ENCODE measurements at regions not wholly inside any gene's neighbourhood (a gene's known extent, or its start where the extent isn't known, plus 50 kb on each side); places are given as distances from the start of the nearest gene placed in this dataset.

DNA sequence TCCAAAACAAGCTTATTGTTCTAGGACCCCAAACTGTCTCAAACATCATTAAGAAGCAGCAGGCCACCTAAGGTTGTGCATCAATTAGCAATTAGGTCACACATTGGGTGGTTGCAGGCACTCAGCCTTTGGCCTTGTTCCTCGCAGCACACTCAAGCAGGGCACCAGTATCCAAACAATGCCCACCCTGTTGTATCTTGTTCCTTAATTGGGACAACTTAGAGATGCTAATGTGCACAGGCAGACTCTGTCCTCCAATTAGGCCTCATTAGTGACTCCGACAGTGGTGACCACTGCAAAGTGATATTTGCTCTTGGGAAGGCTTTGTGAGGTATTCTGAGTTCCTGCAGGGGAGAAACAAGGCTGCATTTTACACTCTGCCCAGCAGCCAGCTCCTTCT, 515.1 kb upstream of the PTBP2 start:
- no peak for TF ChIP-seq POLR2A (IDR thresholded peaks at IDR 0.05; ENCODE audit: low read depth)
- TF ChIP-seq, protein P1, sequence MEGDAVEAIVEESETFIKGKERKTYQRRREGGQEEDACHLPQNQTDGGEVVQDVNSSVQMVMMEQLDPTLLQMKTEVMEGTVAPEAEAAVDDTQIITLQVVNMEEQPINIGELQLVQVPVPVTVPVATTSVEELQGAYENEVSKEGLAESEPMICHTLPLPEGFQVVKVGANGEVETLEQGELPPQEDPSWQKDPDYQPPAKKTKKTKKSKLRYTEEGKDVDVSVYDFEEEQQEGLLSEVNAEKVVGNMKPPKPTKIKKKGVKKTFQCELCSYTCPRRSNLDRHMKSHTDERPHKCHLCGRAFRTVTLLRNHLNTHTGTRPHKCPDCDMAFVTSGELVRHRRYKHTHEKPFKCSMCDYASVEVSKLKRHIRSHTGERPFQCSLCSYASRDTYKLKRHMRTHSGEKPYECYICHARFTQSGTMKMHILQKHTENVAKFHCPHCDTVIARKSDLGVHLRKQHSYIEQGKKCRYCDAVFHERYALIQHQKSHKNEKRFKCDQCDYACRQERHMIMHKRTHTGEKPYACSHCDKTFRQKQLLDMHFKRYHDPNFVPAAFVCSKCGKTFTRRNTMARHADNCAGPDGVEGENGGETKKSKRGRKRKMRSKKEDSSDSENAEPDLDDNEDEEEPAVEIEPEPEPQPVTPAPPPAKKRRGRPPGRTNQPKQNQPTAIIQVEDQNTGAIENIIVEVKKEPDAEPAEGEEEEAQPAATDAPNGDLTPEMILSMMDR (IDR thresholded peaks at IDR 0.05) = no peak
- TF ChIP-seq POLR2AphosphoS5 (IDR thresholded peaks at IDR 0.05) = no peak
